DND-41 (cell line): ENCODE measurements at regions not wholly inside any gene's neighbourhood (a gene's known extent, or its start where the extent isn't known, plus 50 kb on each side); places are given as distances from the start of the nearest gene placed in this dataset.
"Not testable (repeated sequence)": the region's sequence is repeated elsewhere in the genome, so short reads cannot be mapped to it uniquely, and the experiment has no call there.

Experiments
- ATAC-seq: fragments of 200-7000 bp; cut with Tn5 transposase; 3 replicates; pipeline ENCODE4 v1.9.1; 2021; ENCODE audit warnings: low read depth; ENCODE audit not compliant: insufficient read depth
- DNase-seq: peaks from one replicate; pipeline ENCODE4 v3.0.0-alpha.2; 2020
- H2AFZ ChIP-seq: 2 replicates; pipeline ENCODE4 v1.6.0; 2012; ENCODE audit warnings: low read depth, low read length
- H3K27ac ChIP-seq: 2 replicates; pipeline ENCODE4 v1.5.1; 2012; ENCODE audit warnings: low read length, inconsistent platforms
- H3K27me3 ChIP-seq: fragments of 200-600 bp; sonication (generic); 2 replicates; pipeline ENCODE4 v1.6.0; 2012; ENCODE audit warnings: low read length, mild to moderate bottlenecking, inconsistent platforms; ENCODE audit not compliant: insufficient read depth, poor library complexity
- H3K36me3 ChIP-seq: 2 replicates; pipeline ENCODE4 v1.5.1; 2012; ENCODE audit warnings: low read length, inconsistent platforms; ENCODE audit not compliant: insufficient read depth
- H3K4me1 ChIP-seq: 2 replicates; pipeline ENCODE4 v1.5.1; 2012; ENCODE audit warnings: mild to moderate bottlenecking, low read length; ENCODE audit not compliant: insufficient read depth
- H3K4me2 ChIP-seq: 2 replicates; pipeline ENCODE4 v1.6.0; 2012; ENCODE audit warnings: mild to moderate bottlenecking, moderate library complexity, low read length, inconsistent platforms; ENCODE audit not compliant: insufficient read depth
- H3K4me3 ChIP-seq, 2 experiments: fragments of 200-600 bp in 1 of 2; shearing (Covaris generic) in 1 of 2; 2 replicates each; pipeline ENCODE4 v1.5.1; 2012 to 2016; ENCODE audit warnings: inconsistent platforms in 2 of 2, low read length in 2 of 2, mild to moderate bottlenecking in 2 of 2, low read depth in 1 of 2, moderate library complexity in 1 of 2
- H3K79me2 ChIP-seq: 2 replicates; pipeline ENCODE4 v1.6.0; 2012; ENCODE audit warnings: low read length, inconsistent platforms; ENCODE audit not compliant: insufficient read depth
- H3K9ac ChIP-seq: 2 replicates; pipeline ENCODE4 v1.6.0; 2012; ENCODE audit warnings: low read depth, mild to moderate bottlenecking, inconsistent platforms, low read length, moderate library complexity
- H3K9me3 ChIP-seq: 2 replicates; pipeline ENCODE4 v1.5.1; 2012; ENCODE audit warnings: low read length, moderate library complexity, mild to moderate bottlenecking, inconsistent platforms; ENCODE audit not compliant: insufficient read depth, severe bottlenecking
- H4K20me1 ChIP-seq: 2 replicates; pipeline ENCODE4 v1.6.0; 2012; ENCODE audit warnings: low read length; ENCODE audit not compliant: insufficient read depth
- CTCF ChIP-seq: IDR thresholded peaks from 2 replicates; pipeline ENCODE4 v1.5.1; 2012; ENCODE audit warnings: borderline replicate concordance, low read length, moderate library complexity, mild to moderate bottlenecking; ENCODE audit not compliant: poor library complexity, severe bottlenecking; ENCODE audit errors: extremely low read depth
- EZH2 ChIP-seq: IDR thresholded peaks from 3 replicates; pipeline ENCODE4 v1.6.1; 2012; ENCODE audit warnings: borderline replicate concordance, low read depth, mild to moderate bottlenecking, moderate library complexity, low read length, inconsistent platforms; ENCODE audit not compliant: severe bottlenecking

- Histone ChIP-seq H3K9ac (no peak overlapping the region), H2AFZ (no peak overlapping the region), H4K20me1 (no peaks in the 10 kb centered on the region), H3K27me3 (no peaks in the 10 kb centered on the region), H3K79me2 (no peaks in the 10 kb centered on the region), H3K4me2 (no peak overlapping the region), H3K9me3 (peaks cover 4% of the 10 kb centered on the region), H3K27ac (no peak overlapping the region), H3K4me1 (no peaks in the 10 kb centered on the region), H3K4me3 (no peak overlapping the region), H3K36me3 (no peaks in the 10 kb centered on the region)
- no peak for ATAC-seq
- no peak for TF ChIP-seq EZH2
- no peak for TF ChIP-seq CTCF
- DNase-seq, result no peak
Measured at GRCh38 chr21:13827201-13827600, 217.6 kb downstream of the POTED start.

GRCh38 chr21:13826511-13826910 lies 216.9 kb downstream of the POTED start:
- not testable (repeated sequence) for H4K20me1 ChIP-seq, H2AFZ ChIP-seq, H3K27me3 ChIP-seq, H3K9ac ChIP-seq, H3K4me1 ChIP-seq, ATAC-seq, H3K36me3 ChIP-seq, H3K79me2 ChIP-seq, H3K9me3 ChIP-seq, H3K4me3 ChIP-seq, H3K27ac ChIP-seq, H3K4me2 ChIP-seq, DNase-seq

- not testable (repeated sequence) for ATAC-seq
Measured at GRCh38 chr21:13825218-13825778, 215.7 kb downstream of the POTED start.

GRCh38 chr21:13820286-13820685 lies 210.7 kb downstream of the POTED start:
- H3K27me3 ChIP-seq, H3K27ac ChIP-seq, H4K20me1 ChIP-seq, H3K79me2 ChIP-seq, H3K9ac ChIP-seq, H3K4me3 ChIP-seq, ATAC-seq, H3K36me3 ChIP-seq, H3K4me1 ChIP-seq, H2AFZ ChIP-seq, H3K4me2 ChIP-seq, H3K9me3 ChIP-seq, DNase-seq: not testable (repeated sequence)

More at GRCh38 chr21:13825218-13825778, 215.7 kb downstream of the POTED start:
- not testable (repeated sequence) for H3K27ac ChIP-seq, H3K36me3 ChIP-seq, H4K20me1 ChIP-seq, H3K9ac ChIP-seq, H3K27me3 ChIP-seq, H3K79me2 ChIP-seq, H3K4me2 ChIP-seq, H3K4me1 ChIP-seq, DNase-seq, H2AFZ ChIP-seq, H3K4me3 ChIP-seq, H3K9me3 ChIP-seq

GRCh38 chr21:13812191-13812590 lies 202.6 kb downstream of the POTED start:
- H4K20me1 ChIP-seq, H3K27ac ChIP-seq, H3K9ac ChIP-seq, H3K4me2 ChIP-seq, H3K27me3 ChIP-seq, H2AFZ ChIP-seq, H3K4me1 ChIP-seq, H3K9me3 ChIP-seq, DNase-seq, ATAC-seq, H3K36me3 ChIP-seq, H3K4me3 ChIP-seq, H3K79me2 ChIP-seq: not testable (repeated sequence)

- H3K9ac ChIP-seq, H3K4me2 ChIP-seq, H3K4me3 ChIP-seq, H3K27ac ChIP-seq, H3K27me3 ChIP-seq, H3K9me3 ChIP-seq, H3K4me1 ChIP-seq, H3K79me2 ChIP-seq, H3K36me3 ChIP-seq, H4K20me1 ChIP-seq, H2AFZ ChIP-seq, ATAC-seq, DNase-seq: not testable (repeated sequence)
Measured at GRCh38 chr21:13810559-13810958, 201.0 kb downstream of the POTED start.
